Endothelial cell of umbilical vein (primary cell): ENCODE measurements at regions not wholly inside any gene's neighbourhood (a gene's known extent, or its start where the extent isn't known, plus 50 kb on each side); places are given as distances from the start of the nearest gene placed in this dataset.

ENCODE experiments used
- BruUV-seq: library from RNA; stranded (reverse); fragments of 400-500 nt; replicated peaks from 2 replicates; lab custom pipeline; 2021; lab: Mats Ljungman, UMichigan
- CTCF ChIA-PET: fragments of 300-600, 350-600 bp; sonication (Branson Sonifier 250); formaldehyde crosslinking; loops from one replicate; lab custom pipeline; 2021; ENCODE audit warnings: antibody characterized with exemption, inconsistent platforms; lab: Charles Lee
- POLR2A ChIA-PET: fragments of 300-600, 350-600 bp; sonication (Branson Sonifier 250); formaldehyde crosslinking; loops from one replicate; lab custom pipeline; 2021; ENCODE audit warnings: antibody characterized with exemption, inconsistent platforms; lab: Charles Lee
- DNase-seq: peaks from one replicate; pipeline ENCODE4 v3.0.0-alpha.2; 2011; ENCODE audit warnings: low read depth, low spot score
- FAIRE-seq: peaks from 2 replicates; lab custom pipeline; 2011; peaks lifted over from hg19 to GRCh38; lab: Jason Lieb, UNC
- H2AFZ ChIP-seq: 2 replicates; pipeline ENCODE4 v1.6.0; 2012; ENCODE audit warnings: low read depth, low read length, control low read depth, inconsistent platforms
- H3K27ac ChIP-seq: 2 replicates; pipeline ENCODE4 v1.5.1; 2011; ENCODE audit warnings: low read depth, mild to moderate bottlenecking, control low read depth, low read length, moderate library complexity; ENCODE audit not compliant: insufficient read depth
- H3K27me3 ChIP-seq, 2 experiments: 2 replicates each; pipeline versions ENCODE4 v1.6.0 to v1.6.1; 2011; ENCODE audit warnings: low read length in 2 of 2, mixed read lengths in 1 of 2; ENCODE audit not compliant: control insufficient read depth in 2 of 2, insufficient read depth in 2 of 2
- H3K36me3 ChIP-seq, 2 experiments: 2 replicates in 1 of 2; 3 replicates in 1 of 2; pipeline ENCODE4 v1.5.1; 2011; ENCODE audit warnings: low read length in 2 of 2, mild to moderate bottlenecking in 1 of 2, moderate library complexity in 1 of 2; ENCODE audit not compliant: control insufficient read depth in 2 of 2, insufficient read depth in 2 of 2; ENCODE audit errors: extremely low read depth in 1 of 2
- H3K4me1 ChIP-seq: 3 replicates; pipeline ENCODE4 v1.5.1; 2011; ENCODE audit warnings: mild to moderate bottlenecking, low read length; ENCODE audit not compliant: control insufficient read depth, insufficient read depth; ENCODE audit errors: extremely low read depth
- H3K4me2 ChIP-seq: 2 replicates; pipeline ENCODE4 v1.6.1; 2011; ENCODE audit warnings: low read length, control low read depth, mixed read lengths; ENCODE audit not compliant: insufficient read depth
- H3K4me3 ChIP-seq, 3 experiments: fragments of 200-600 bp in 1 of 3; sonication (generic), shearing (Covaris generic) in 1 of 3; replicated peaks in 1 of 3; 2 replicates each; pipeline ENCODE4 v1.5.1; 2011 to 2016; ENCODE audit warnings: control low read depth in 3 of 3, low read length in 3 of 3, mild to moderate bottlenecking in 2 of 3, inconsistent platforms in 1 of 3, low read depth in 1 of 3, moderate library complexity in 1 of 3; ENCODE audit not compliant: insufficient read depth in 1 of 3
- H3K79me2 ChIP-seq: 2 replicates; pipeline ENCODE4 v1.6.0; 2012; ENCODE audit warnings: low read length, inconsistent platforms; ENCODE audit not compliant: control insufficient read depth, insufficient read depth
- H3K9ac ChIP-seq: replicated peaks from 2 replicates; pipeline ENCODE3; 2011; ENCODE audit warnings: low read length, control low read depth; ENCODE audit not compliant: insufficient read depth; ENCODE audit errors: extremely low read depth
- H3K9me1 ChIP-seq: replicated peaks from 3 replicates; pipeline ENCODE4 v1.6.0; 2011; ENCODE audit warnings: mild to moderate bottlenecking, low read length; ENCODE audit not compliant: control insufficient read depth, insufficient read depth; ENCODE audit errors: extremely low read depth
- H3K9me3 ChIP-seq: replicated peaks from 2 replicates; pipeline ENCODE4 v1.5.1; 2012; ENCODE audit warnings: low read length, inconsistent platforms; ENCODE audit not compliant: control insufficient read depth, insufficient read depth
- H4K20me1 ChIP-seq: replicated peaks from 2 replicates; pipeline ENCODE3; 2011; ENCODE audit warnings: mild to moderate bottlenecking, low read length; ENCODE audit not compliant: control insufficient read depth, insufficient read depth; ENCODE audit errors: extremely low read depth
- CTCF ChIP-seq, 2 donors: IDR thresholded peaks; 1 replicate in 1 of 2; 2 replicates in 1 of 2; pipeline ENCODE4 v1.5.1; 2011; ENCODE audit warnings: low read length in 2 of 2, mild to moderate bottlenecking in 2 of 2, moderate library complexity in 2 of 2, control low read depth in 1 of 2, inconsistent platforms in 1 of 2, low read depth in 1 of 2; ENCODE audit not compliant: insufficient read depth in 1 of 2; ENCODE audit errors: extremely low read depth in 1 of 2
- EZH2 ChIP-seq: IDR thresholded peaks from 2 replicates; pipeline ENCODE4 v1.6.1; 2012; ENCODE audit warnings: borderline replicate concordance, low read depth, mild to moderate bottlenecking, moderate library complexity, low read length, inconsistent platforms; ENCODE audit not compliant: severe bottlenecking
- FOS ChIP-seq: IDR thresholded peaks from 2 replicates; pipeline ENCODE4 v1.6.1; 2011; ENCODE audit warnings: mild to moderate bottlenecking, low read length, moderate library complexity, borderline replicate concordance; ENCODE audit not compliant: insufficient read depth
- GATA2 ChIP-seq: IDR thresholded peaks from 2 replicates; pipeline ENCODE4 v1.7.0; 2011; ENCODE audit warnings: low read depth, mild to moderate bottlenecking, moderate library complexity, mixed read lengths, low read length; ENCODE audit not compliant: insufficient read length, insufficient read depth
- JUN ChIP-seq: IDR thresholded peaks from 2 replicates; pipeline ENCODE4 v1.6.1; 2011; ENCODE audit warnings: borderline replicate concordance, low read depth; ENCODE audit not compliant: insufficient read length, insufficient read depth
- MAX ChIP-seq: IDR thresholded peaks from 2 replicates; pipeline ENCODE4 v1.6.1; 2011; ENCODE audit not compliant: insufficient read depth, insufficient read length
- MYC ChIP-seq: IDR thresholded peaks from one replicate; pipeline ENCODE4 v1.6.1; 2011; ENCODE audit warnings: mild to moderate bottlenecking, low read depth, low read length
- POLR2A ChIP-seq: IDR thresholded peaks from 2 replicates; pipeline ENCODE4 v1.6.1; 2012; ENCODE audit warnings: low read depth, mild to moderate bottlenecking, control low read depth, low read length
- POLR2AphosphoS5 ChIP-seq: IDR thresholded peaks from 2 replicates; pipeline ENCODE4 v1.6.1; 2012; ENCODE audit warnings: low read depth, mild to moderate bottlenecking, control low read depth, low read length, moderate library complexity; ENCODE audit not compliant: insufficient read depth
- dilution Hi-C: fragments of 300-500 bp; cut with MboI; formaldehyde crosslinking; loops from one replicate; pipeline ENCODE4 v1.15.0; 2019; ENCODE audit warnings: low sequenced_read_pairs; ENCODE audit not compliant: extremely low pct_ligation_motif_present
- intact Hi-C: fragments of 100-400 bp; cut with micrococcal nuclease; formaldehyde crosslinking; loops from one replicate; pipeline ENCODE4 v1.10.0; 2022

GRCh38 chr5:3092664-3093063 lies 341.2 kb upstream of the IRX2 start:
- H3K4me3 ChIP-seq, result no peak overlapping the region
- ChIA-PET CTCF (no interaction called here), POLR2A (no interaction called here)
- H3K9me1 ChIP-seq, result no peaks in the 10 kb centered on the region
- DNase-seq, result no peak
- no peak overlapping the region for H3K4me2 ChIP-seq
- TF ChIP-seq GATA2 (no peak), EZH2 (no peak), POLR2AphosphoS5 (no peak), POLR2A (no peak), CTCF (IDR thresholded peaks at IDR 0.05; ENCODE audit: extremely low read depth in 1 of 2, insufficient read depth in 1 of 2, low read depth in 1 of 2, low read length in 2 of 2) (no peak), JUN (no peak), MAX (no peak), FOS (no peak), MYC (no peak)
- no peak overlapping the region for H2AFZ ChIP-seq
- FAIRE-seq, result no peak
- H3K27me3 ChIP-seq, result no peaks in the 10 kb centered on the region
- H3K36me3 ChIP-seq, result no peaks in the 10 kb centered on the region
- H3K79me2 ChIP-seq, result no peaks in the 10 kb centered on the region
- dilution Hi-C loops (no loop called here), intact Hi-C loops (no loop called here)
- peaks cover 11% of the 10 kb centered on the region for H3K9me3 ChIP-seq
- H3K4me1 ChIP-seq, result no peaks in the 10 kb centered on the region
- H3K9ac ChIP-seq, result no peak overlapping the region
- H3K27ac ChIP-seq, result no peak overlapping the region
- BruUV-seq, result no TSS peak
- no peaks in the 10 kb centered on the region for H4K20me1 ChIP-seq
